ENCODE measurements at regions not wholly inside any gene's neighbourhood (a gene's known extent, or its start where the extent isn't known, plus 50 kb on each side); places are given as distances from the start of the nearest gene placed in this dataset.
"Not testable (repeated sequence)": the region's sequence is repeated elsewhere in the genome, so short reads cannot be mapped to it uniquely, and the experiment has no call there.

GRCh38 chr16:51237207-51237606, 86.1 kb upstream of the SALL1 start:
- no peak for DNase-seq (ENCODE audit: extremely low spot score)
- ChIA-PET POLR2A (no interaction called here), CTCF (interaction anchor here (1.2 kb wide), 1 partner anchor 12 kb away, joined by 3 read pairs; no protein-coding TSS in a partner anchor)
- TF ChIP-seq, protein P1, sequence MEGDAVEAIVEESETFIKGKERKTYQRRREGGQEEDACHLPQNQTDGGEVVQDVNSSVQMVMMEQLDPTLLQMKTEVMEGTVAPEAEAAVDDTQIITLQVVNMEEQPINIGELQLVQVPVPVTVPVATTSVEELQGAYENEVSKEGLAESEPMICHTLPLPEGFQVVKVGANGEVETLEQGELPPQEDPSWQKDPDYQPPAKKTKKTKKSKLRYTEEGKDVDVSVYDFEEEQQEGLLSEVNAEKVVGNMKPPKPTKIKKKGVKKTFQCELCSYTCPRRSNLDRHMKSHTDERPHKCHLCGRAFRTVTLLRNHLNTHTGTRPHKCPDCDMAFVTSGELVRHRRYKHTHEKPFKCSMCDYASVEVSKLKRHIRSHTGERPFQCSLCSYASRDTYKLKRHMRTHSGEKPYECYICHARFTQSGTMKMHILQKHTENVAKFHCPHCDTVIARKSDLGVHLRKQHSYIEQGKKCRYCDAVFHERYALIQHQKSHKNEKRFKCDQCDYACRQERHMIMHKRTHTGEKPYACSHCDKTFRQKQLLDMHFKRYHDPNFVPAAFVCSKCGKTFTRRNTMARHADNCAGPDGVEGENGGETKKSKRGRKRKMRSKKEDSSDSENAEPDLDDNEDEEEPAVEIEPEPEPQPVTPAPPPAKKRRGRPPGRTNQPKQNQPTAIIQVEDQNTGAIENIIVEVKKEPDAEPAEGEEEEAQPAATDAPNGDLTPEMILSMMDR (IDR thresholded peaks at IDR 0.05; ENCODE audit: control extremely low read depth, extremely low read depth, low read depth, missing control alignments), result no peak

DNA sequence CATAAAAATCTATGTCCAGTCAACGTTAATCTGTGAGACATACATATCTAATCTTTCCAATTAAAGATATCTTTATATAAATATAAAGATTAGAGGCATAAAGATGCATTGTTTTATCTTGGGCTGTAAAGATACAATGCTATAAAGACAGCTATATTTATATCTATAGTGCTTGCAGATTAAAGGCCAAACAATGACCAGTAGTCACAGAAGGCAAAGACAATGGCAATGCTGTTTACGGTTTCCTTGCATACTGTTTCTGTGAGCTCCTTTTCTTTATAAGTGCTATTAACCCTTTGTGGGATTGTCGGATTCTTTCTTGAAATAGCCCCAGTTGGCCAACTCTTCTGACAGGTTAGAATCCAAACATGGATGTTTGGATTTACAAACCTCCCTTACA, 85.5 kb upstream of the SALL1 start:
- DNase-seq (ENCODE audit: extremely low spot score), result no peak
- TF ChIP-seq, protein P1 (IDR thresholded peaks at IDR 0.05; ENCODE audit: control extremely low read depth, extremely low read depth, low read depth, missing control alignments), result no peak
- ChIA-PET POLR2A (no interaction called here), CTCF (interaction anchor here (1.2 kb wide), 1 partner anchor 12 kb away, joined by 3 read pairs; no protein-coding TSS in a partner anchor)

GRCh38 chr16:51231702-51232101, 80.6 kb upstream of the SALL1 start:
- DNase-seq (ENCODE audit: extremely low spot score), result no peak
- POLR2A ChIA-PET, result no interaction called here
- TF ChIP-seq, protein P1 (IDR thresholded peaks at IDR 0.05; ENCODE audit: control extremely low read depth, extremely low read depth, low read depth, missing control alignments), result no peak
- CTCF ChIA-PET, result no interaction called here

DNA sequence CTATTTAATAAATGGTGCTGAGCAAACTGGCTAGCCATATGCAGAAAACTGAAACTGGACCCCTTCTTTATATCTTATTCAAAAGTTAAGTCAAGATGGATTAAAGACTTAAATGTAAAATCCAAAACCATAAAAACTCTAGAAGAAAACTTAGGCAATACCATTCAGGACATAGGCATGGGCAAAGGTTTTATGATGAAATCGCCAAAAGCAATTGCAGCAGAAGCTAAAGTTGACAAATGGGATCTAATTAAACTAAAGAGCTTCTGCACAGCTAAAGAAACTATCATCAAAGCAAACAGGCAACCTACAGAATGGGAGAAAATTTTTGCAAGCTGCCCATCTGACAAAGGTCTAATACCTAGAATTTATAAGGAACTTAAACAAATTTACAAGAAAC, 79.0 kb upstream of the SALL1 start:
- CTCF ChIA-PET, result not testable (repeated sequence)

DNA sequence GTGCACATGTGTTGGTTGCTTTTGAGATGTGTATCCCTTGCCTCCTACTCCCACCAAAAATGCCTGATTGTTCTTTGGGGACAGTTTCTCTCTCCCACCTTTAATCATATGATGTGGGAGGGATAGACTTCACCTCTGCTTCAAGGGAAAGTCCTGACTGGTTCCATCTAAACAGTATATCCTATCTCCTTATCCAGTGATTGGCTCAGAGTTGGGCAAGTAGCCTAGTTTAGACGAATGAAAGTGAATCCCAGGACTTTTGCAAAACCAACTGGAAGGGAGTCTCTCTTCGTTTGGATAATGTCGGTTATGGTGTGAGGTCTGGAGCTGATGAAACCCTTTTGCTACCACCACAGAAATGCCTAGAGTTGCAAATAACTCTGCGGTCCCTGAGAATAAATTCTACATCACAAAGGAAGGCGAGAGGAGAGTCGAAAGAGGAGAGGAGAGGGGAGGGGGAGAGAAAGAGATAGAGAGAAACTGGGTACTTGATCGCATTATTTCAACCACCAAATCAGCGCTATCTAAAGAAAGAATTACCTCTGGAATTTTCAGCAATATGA, 77.1 kb upstream of the SALL1 start:
- TF ChIP-seq, protein P1 (IDR thresholded peaks at IDR 0.05; ENCODE audit: control extremely low read depth, extremely low read depth, low read depth, missing control alignments), result no peak
- ChIA-PET CTCF (no interaction called here), POLR2A (no interaction called here)
- no peak for DNase-seq (ENCODE audit: extremely low spot score)

More for the DNA sequence above, 79.0 kb upstream of the SALL1 start:
- POLR2A ChIA-PET; DNase-seq (ENCODE audit: extremely low spot score): not testable (repeated sequence)

GRCh38 chr16:51225878-51226277, 74.8 kb upstream of the SALL1 start:
- TF ChIP-seq, protein P1 (IDR thresholded peaks at IDR 0.05; ENCODE audit: control extremely low read depth, extremely low read depth, low read depth, missing control alignments), result no peak
- CTCF ChIA-PET, result no interaction called here
- no peak for DNase-seq (ENCODE audit: extremely low spot score)
- POLR2A ChIA-PET, result no interaction called here

DNA sequence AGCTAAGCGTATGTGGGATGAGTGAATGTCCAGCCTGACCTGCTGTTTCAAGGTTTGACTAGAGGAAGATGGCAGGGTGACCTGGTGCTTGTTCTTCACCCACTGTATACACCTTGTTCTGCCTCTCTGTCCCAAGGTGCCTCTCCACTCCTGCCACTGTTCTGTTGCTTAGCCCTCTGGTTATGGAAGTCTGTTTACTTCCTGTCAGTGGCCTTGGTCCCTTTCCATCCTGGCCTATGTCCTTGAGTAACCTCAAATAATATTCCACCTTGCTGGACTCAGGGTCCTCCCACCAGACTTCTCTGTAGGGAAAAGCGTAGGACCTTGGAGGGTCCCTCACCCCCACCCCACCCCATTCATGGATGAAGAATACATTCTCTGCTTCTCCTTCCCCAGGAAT, 73.2 kb upstream of the SALL1 start:
- CTCF ChIA-PET, result interaction anchor here (1.0 kb wide), 2 partner anchors 9 to 13 kb away, joined by 3 to 4 read pairs; no protein-coding TSS in a partner anchor
- POLR2A ChIA-PET, result no interaction called here
- no peak for DNase-seq (ENCODE audit: extremely low spot score)
- TF ChIP-seq, protein P1 (IDR thresholded peaks at IDR 0.05; ENCODE audit: control extremely low read depth, extremely low read depth, low read depth, missing control alignments), result no peak

Data from GM10248 (cell line).